ENCODE measurements at regions not wholly inside any gene's neighbourhood (a gene's known extent, or its start where the extent isn't known, plus 50 kb on each side); places are given as distances from the start of the nearest gene placed in this dataset.

DNA sequence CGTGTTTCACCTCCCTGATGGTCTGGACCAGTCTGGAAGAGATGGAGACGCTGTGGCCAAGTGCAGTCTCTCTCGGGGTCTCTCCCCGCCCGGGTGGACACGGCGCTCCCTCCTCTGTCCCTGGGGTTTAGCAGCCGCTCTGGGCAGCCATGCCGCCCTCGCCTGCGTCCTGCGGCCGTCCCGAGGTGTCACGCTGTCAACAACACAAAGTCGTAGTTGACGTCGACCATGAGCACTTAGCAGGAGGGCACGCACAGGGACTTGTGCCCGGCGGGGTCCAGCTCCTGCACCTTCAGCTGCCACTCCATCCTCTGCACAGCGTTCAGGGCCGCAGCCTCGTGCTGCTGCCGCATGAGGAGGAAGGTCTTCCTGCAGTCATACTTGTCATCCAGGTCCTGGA is 368.9 kb downstream of the CDH9 start:
- no peak for DNase-seq (ENCODE audit: low spot score)

DNA sequence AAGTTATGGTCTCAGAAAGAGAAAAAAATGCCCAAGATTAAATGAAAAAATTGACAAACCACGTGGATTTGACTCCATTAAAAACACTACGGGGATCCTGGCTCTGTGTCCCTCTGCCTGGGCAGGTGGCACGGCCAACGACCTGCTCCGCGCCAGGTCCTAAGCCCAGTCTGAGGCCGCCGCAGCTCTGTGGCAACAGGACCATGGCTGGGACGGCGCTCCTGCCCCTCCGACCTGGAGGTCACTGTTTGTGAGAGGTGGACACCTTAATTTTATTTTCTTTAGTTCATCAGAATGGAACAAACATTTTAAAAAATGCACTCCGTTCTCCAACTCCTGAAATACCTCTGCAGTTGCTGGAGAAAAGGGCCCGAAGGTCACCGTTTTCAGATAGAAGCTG is 369.4 kb downstream of the CDH9 start:
- no peak for DNase-seq (ENCODE audit: low spot score)

DNA sequence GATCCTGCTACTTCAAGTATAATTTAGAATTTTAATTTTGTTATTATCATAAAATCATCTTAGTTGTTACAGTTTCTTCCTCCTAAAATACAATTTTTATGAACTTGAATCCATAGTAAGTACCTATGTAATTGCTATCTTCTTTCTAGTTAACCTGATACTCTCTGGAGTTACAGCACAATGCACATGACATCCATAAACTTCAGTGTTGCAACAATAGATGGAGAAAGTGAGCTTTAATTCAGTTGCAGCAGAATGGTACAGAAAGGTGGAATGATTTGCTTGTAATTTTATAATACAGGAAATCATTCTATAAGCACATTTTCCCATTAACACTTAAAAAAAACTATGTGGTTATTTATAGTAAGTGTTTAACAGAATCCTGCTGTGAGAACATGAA is 372.0 kb downstream of the CDH9 start:
- peak; percentile 6 for DNase-seq (ENCODE audit: low spot score)

DNA sequence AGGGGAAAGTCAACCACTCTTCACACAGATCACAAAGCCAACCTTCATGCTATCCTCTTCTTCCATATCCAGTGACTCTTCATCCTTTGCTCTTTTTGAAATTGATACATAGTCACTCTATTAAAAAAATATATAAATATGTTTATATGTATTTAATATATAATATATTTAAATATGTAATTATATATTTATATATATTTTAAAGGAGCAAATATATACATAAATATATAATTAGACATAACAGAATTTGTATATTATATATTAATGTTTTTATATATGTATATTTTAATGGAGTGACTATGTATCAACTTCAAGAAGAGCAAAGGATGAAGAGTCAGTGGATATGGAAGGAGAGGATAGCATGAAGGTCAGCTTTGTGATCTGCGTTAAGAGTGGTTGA is 374.9 kb downstream of the CDH9 start:
- DNase-seq (ENCODE audit: low spot score) = no peak

DNA sequence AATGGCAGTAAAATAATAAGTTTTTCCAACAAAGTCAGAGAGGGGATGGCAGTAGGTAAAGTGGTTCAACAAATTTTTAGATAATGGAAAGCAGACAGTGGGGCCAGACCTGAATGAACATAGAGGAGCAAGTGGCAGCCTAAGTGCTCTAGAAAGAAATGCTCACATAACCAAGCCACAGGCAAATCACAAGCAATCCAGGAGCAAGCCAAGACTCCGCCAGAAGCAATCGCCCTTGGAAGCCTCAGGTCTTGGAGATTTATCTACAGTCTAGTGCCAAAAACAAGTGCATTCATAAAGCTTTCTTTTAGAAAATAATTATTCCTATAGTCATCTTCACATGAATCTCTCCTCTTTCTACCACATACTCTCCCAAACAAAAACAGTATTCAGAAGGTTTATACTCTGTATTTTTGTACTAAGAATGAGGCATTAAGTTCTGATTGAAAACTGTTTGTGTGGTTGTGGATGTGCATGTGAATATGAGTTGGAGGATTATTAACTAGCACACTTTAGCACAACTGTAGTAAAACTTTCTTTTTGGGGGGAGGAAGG is 375.5 kb downstream of the CDH9 start:
- DNase-seq (ENCODE audit: low spot score) = no peak

DNA sequence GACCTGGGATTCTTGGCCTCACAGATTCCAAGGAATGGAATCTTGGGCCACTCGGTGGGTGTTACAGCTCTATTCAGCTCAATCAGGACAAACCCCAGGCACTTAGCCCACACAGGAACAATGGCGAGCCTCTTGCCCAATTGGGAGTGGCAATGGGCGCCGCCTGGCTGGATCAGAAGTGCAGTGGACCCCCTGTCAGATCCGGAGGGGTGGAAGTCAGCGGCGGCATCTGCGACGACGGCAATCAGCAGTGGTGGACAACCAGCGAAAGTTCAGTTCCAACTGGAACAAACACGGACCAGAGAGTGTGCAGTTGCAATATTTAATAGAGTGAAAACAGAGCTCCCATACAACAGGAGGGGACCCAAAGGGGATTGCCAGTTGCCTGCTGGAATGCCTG is 378.3 kb downstream of the CDH9 start:
- no peak for DNase-seq (ENCODE audit: low spot score)

DNA sequence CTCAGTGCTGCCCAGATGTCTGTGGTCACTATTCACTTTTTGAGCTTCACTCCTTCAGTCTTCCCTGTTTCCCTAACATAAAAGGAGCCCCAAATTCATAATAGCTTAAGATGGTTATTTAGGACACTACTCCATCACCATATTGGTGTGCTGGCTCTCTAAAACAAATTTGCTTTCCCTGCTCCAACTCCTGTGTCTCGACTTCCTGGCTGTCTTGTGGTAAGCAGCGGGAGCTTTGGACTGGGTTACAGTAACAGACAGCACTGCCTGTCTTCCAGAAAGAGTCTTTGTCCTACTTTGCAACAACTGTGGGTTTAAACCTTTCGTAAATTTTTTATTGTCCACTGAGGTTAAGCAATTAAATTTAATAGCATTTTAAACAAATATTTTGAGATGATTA is 389.4 kb downstream of the CDH9 start:
- no peak for DNase-seq (ENCODE audit: low spot score)

DNA sequence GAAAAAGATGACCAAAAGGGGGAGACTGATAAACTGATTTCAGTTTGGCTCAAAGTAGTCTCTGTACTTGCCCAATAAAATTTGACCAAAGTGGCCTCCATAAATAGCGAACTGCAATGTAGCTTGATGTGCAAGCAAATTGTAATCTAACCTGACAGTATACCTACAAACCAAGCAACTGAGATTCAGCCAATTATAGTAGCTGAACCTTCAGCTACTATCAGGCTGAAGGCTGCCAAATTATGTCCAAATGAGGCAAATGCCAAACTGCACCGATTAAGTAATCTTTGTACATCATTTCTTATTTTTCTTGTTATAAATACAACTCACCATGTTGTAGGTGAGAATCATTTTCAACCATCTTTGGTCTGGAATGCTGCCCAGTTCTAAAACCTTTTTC is 390.6 kb downstream of the CDH9 start:
- no peak for DNase-seq (ENCODE audit: low spot score)

DNA sequence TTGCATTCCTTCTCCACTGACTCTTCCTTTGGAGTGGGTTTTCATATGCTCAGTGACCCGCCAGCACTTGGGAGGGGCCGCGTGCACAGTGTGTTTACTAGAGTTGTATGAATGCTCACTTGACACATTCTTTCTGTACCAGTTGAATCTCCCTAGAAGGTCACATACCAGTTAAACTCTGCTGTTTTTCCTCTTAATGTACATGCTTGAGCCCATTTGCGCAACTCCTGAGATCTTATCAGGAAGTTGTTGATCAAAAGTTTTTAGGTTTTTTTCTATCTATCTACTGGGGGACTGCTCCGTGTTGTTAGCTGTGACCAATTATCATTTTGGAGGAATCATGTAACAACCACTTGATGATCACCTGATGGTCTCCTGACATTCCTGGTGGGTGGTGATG is 392.7 kb downstream of the CDH9 start:
- no peak for DNase-seq (ENCODE audit: low spot score)

DNA sequence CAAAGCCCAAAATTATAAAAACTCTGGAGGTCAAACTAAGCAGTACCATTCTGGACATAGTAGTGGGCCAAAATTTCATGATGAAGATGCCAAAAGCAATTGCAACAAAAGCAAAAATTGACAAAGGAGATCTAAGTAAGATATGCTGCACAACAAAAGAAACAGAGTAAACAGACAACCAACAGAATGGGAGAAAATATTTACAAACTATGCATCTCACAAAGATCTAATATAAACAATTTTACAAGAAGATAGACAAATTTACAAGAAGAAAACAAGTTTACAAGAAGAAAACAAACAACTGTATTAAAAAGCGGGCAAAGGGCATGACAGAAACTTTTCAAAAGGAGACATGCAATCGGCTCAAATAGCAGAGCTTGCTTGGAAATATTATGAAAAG is 396.9 kb downstream of the CDH9 start:
- DNase-seq (ENCODE audit: low spot score) = no peak

DNA sequence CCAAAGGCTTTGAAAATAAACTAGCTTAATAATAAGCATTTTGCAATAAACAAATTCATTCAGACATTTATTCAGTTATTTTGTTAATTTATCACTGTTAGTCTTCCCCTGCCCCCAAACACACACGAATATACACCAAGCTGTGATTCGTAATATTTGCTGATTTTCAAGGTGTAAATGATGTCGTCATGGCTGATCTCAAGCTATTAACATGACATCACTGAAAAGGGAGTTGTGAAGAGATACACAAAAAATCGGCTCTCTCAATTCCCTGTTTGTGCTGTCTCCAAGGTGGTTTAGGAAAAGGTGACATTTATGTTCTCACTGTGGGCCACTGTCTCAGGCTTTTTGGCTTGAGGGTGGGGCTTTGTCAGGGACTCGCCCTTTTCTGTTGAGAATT is 413.3 kb downstream of the CDH9 start:
- DNase-seq (ENCODE audit: low spot score) = no peak

DNA sequence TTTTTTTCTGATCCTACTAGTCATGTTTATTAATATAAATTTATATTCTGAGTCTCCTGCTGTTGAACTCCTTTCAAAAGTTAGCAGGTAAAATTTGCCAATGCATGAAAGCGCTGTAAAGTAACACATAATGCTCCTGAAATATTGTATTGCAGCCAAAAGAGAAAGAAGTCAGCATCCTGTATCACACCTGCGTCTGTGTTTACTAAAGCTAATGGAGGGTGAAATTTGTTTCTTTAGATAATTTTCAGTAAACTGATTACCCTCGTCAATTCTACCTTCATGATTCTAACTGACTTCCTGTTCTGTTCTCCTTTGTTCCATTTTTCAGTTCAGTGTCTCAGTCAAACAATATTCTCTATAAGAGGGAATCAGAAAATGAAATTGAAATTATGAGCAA is 415.4 kb downstream of the CDH9 start:
- no peak for DNase-seq (ENCODE audit: low spot score)

DNA sequence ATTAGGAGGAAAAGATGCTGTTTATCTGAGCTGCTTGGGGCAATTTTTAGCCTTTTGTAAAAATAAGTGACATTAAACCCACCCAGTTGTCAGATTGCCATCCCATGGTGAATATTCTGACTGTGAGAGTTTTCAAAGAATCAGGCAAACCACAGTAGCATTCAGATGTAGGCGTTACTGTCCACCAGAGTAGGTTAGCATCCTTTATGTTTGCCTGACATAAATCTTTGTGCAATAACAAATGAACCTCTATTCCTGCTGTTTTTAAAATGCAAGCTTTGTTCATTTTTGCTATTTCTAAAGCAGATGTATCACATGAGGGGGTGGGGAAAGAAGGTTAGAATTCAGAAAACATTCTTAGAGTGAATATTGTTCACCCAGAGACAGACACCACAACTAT is 427.8 kb downstream of the CDH9 start:
- DNase-seq (ENCODE audit: low spot score) = no peak

DNA sequence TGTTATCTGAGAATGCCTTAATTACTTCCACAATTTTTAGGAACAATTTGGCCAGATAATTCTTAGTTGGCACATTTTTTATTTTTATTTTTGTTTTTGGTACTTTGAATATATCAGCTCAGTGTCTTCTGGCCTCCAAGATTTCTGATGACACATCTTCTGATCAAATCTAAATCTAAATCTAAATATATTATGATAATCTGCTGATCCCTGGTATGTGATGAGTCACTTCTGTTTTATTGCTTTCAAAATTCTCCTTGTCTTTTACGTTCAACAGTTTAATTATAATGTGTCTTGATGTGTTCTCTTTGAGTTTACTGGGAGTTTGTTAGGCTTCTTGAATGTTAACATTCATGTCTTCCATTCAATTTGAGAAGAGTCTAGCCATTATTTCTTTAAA is 436.8 kb downstream of the CDH9 start:
- no peak for DNase-seq (ENCODE audit: low spot score)

DNA sequence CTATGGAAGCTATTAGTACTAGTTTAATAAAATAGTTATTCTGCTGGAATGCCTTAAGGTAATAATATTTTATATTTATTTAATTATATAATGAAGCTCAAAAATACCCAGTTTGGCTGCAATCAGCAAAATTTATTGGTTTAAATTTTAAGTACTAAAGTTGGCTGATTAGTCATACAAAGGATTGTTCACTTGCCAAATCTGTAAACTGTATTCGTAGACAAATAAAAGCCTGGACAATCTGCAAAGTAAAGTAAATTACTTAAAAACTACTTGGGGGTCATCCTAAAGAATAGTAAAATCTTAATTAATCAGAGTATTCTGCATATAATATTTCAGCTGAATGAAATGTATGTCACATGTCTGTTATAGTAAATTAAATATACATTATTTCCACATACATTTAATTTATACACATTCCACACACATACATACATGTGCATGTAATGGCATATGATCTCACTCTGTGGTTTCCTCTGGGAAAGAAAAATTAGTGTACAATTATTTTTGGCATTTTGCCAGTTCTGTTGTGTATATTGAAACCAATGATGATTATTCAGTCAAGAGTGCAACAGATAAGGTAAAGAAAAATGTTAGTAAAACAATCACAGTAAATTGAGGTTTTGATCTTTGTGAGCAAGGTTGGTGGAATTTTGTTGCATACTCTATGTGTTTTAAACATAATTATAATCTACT is 455.9 kb downstream of the CDH9 start:
- peak; percentile 14 for DNase-seq (ENCODE audit: low spot score)

DNA sequence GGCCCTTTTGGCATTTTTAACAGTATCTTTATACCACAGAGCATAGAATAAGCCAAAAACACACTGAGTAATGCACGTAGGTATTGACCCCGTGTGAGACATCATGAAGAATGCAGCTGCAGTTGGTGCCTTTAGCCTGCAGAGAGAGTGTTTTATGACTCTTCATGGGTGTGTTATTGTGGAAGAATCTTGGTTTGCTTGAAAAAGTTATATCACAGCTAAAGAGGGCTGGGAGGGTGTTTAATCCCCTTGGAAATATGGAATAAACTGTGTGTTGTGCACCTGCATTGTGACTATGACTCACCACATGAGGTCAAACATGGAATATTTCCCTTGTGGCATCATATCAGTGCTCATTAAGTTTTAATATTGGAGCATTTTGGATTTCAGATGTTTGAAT is 458.7 kb downstream of the CDH9 start:
- DNase-seq (ENCODE audit: low spot score) = peak; percentile 15

DNA sequence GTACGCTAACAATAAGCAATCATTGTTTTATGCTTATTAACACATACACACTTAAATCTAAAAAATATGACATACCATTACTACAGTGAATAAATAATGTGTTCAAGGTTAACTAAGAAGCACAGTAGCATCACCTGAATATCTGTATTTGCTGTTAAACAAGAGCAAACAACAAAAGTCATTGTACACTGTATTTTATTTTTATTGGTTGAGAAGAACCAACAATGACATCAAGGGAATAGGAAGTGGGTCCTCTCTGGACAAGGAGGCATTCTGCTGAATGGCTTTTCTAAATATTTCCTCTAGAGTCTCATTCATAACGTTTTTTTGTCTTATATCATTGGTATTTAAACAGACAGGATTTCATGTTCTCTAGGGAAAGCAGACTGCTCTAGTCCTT is 460.4 kb downstream of the CDH9 start:
- no peak for DNase-seq (ENCODE audit: low spot score)

DNA sequence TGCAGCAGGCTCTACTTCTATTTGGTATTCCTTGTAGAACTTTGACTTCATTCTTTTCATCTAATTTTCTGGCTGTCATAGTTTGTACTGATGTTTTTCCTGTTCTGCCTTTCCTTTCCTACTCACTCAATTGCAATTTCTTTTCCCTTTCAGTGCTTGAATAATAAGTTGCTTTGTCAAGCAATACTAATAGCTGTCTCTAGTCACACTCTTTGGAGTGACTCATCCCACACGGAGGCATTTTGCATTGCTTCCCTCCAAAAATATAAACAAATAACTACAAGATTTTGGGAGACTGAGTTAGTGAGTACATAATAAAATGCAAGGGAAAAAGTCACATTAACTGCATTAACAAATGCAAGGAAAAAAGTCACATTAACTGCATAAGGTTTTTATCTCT is 465.9 kb downstream of the CDH9 start:
- peak; percentile 20 for DNase-seq (ENCODE audit: low spot score)

DNA sequence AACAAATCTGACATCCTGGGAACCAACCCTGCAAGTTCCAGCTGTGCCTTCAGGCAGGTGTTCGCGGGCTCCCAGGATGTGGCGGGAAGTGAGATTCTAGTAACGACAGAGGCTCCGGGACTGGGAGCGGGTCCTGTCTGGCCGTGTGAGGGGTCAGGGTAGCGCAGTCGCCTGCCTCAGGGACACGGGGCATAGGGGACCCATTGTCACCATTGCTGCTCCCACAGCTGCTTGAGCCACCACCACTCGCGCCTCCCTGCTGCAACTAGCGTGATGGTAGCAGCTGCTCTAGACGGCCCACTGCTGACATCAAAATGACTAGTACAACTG is 468.5 kb downstream of the CDH9 start:
- no peak for DNase-seq (ENCODE audit: low spot score)

DNA sequence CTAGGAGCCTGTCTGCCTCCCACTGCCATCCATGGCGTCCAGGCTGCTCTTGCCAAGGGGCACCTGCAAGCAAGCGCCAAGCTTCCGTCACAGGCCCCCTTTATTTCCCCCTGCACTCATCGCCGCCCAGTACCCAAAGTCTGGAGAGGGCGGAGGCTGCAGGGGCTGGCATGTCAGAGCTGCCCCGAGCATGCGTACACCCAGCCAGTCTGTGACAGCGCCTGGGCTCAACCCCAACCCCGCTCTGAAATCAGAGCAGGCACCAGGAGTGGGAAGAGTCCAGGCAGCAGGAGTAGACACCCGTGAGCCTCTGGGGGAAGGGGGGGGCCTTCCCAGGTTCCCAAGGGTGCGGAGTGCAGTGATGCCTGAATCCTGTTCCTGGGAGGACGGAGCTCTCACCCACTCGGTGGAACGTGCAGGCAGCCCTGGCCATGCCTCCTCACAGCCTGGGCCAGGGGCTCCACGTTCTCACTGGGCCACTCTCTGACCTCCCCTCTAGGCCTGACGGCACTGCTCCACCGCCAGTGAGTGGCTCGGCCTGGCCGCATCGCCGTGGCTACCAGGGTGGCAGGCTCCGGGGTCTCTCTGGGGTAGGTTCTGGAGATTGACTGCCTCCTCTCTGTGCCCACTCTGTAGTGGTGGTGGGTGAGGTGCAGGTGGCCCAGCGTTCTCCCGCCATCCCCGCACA is 469.0 kb downstream of the CDH9 start:
- DNase-seq (ENCODE audit: low spot score) = no peak

DNA sequence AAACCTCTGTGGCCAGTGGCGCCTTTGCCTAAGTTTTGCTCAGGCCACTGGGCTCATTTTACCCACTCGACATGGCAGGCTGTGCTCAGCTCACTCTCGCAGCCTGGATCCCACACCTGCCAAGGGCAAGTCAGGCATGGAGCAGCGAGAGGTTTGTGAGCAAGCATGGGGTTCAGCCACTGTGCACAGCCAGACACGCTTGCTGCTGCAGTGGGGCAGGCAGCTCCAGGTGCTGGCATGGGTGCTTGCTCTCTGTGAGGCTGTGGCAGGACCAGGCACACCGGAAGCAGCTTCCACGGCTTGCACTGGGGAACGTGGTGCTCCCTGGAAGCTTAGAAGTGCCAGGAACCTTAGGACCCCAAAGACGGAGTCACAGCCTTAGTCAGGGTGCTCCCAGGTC is 470.1 kb downstream of the CDH9 start:
- DNase-seq (ENCODE audit: low spot score) = no peak

DNA sequence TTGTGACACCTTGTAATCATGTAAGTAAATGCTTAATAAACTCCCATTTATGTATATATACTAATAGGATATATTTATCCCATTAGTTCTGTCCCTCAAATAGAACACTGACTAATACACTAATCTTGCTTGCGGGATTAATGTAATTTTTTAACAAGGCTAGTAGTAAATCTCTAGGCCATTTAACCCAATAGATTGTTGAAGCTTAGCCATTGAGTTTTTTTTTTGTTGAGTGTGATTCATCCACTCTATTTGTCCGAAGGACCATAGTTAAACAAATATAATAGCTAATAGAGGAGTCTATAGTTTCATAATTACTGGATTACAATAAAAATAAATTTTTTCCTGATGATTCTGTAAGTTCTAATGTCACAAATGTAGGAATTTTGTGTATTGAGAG is 474.4 kb downstream of the CDH9 start:
- no peak for DNase-seq (ENCODE audit: low spot score)

DNA sequence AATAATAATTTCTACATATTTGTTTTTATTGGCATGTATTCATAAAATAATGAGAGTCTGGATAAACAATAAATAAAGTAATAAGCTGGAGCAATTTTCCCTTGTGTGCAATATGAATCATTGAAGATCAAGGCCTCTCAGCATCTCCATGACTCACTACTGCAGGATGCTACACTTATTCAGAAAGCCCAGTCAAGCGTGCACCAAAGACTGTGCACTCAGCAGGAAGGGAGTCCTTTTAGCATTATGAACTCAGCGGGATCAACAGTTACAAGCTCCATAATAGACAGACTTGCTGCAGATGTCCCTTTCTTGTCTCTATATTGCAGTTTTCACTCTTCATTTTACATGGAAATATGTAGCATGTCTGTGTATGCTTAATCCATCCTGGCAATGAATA is 485.3 kb downstream of the CDH9 start:
- peak; percentile 89 for DNase-seq (ENCODE audit: low spot score)

DNA sequence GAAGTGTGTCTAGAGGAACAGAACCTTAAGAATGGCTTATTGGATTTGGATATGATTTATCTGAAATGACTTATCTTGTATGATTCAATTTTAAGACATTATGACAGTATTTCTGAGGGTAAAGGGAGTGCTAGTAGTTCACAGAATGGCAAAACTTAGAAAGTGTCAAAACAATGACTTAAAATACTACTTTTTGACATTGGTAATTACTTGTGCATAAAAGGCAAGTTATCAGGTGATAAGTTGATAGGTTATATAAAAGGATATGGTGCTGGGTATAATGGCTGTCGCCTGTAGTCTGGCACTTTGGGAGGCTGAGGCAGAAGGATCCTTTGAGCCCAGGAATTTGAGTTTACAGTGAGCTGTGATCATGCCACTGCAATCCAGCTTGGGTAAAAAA is 494.4 kb downstream of the CDH9 start:
- DNase-seq (ENCODE audit: low spot score) = no peak

Measured in RKO (cell line).